Stimulated activated naive CD8-positive, alpha-beta T cell treated with anti-CD3 and anti-CD28 coated beads, Interleukin-15, amount 100 ng/mL, for 72 hours (primary cell): ENCODE measurements at regions not wholly inside any gene's neighbourhood (a gene's known extent, or its start where the extent isn't known, plus 50 kb on each side); places are given as distances from the start of the nearest gene placed in this dataset.
"Not testable (repeated sequence)": the region's sequence is repeated elsewhere in the genome, so short reads cannot be mapped to it uniquely, and the experiment has no call there.

ENCODE experiments used
- ATAC-seq: fragments of 150-1000 bp; cut with Tn5 transposase; 2 replicates; pipeline ENCODE4 v1.10.0; 2021; ENCODE audit warnings: mild to moderate bottlenecking, moderate library complexity
- DNase-seq, 2 donors: peaks; one replicate each; pipeline ENCODE4 v3.0.0; 2021 to 2022
- H3K27ac Mint-ChIP-seq, 2 donors: one replicate each; pipeline ENCODE4 v1.8.0; 2022; ENCODE audit warnings: mild to moderate bottlenecking in 2 of 2, mixed read lengths in 2 of 2, moderate library complexity in 2 of 2
- H3K27me3 Mint-ChIP-seq: one replicate; pipeline ENCODE4 v1.8.0; 2022; ENCODE audit warnings: mixed read lengths
- H3K4me1 Mint-ChIP-seq: one replicate; pipeline ENCODE4 v1.8.0; 2022; ENCODE audit warnings: mild to moderate bottlenecking, mixed read lengths
- H3K4me3 Mint-ChIP-seq, 2 donors: one replicate each; pipeline ENCODE4 v1.8.0; 2022; ENCODE audit warnings: mild to moderate bottlenecking in 2 of 2, mixed read lengths in 2 of 2, moderate library complexity in 1 of 2
- H3K9me3 Mint-ChIP-seq, 2 donors: one replicate each; pipeline ENCODE4 v1.8.0; 2022; ENCODE audit warnings: mixed read lengths in 2 of 2

- ATAC-seq (no peak), DNase-seq (no peak)
- Mint-ChIP-seq H3K4me1 (no peaks in the 10 kb centered on the region), H3K27me3 (peaks cover 37% of the 10 kb centered on the region), H3K4me3 (no peak overlapping the region), H3K9me3 (no peaks in the 10 kb centered on the region), H3K27ac (no peak overlapping the region)
Measured at GRCh38 chr11:44424841-44425240, 114.9 kb upstream of the ALX4 start.

- Mint-ChIP-seq H3K4me3 (no peak overlapping the region), H3K27ac (no peak overlapping the region), H3K9me3 (no peaks in the 10 kb centered on the region), H3K27me3 (peaks cover 38% of the 10 kb centered on the region), H3K4me1 (no peaks in the 10 kb centered on the region)
- DNase-seq (no peak), ATAC-seq (no peak)
Measured at GRCh38 chr11:44426119-44426518, 116.2 kb upstream of the ALX4 start.

- ATAC-seq (no peak), DNase-seq (no peak)
- Mint-ChIP-seq H3K27ac (no peak overlapping the region), H3K9me3 (no peaks in the 10 kb centered on the region), H3K27me3 (peaks cover 38% of the 10 kb centered on the region), H3K4me1 (no peaks in the 10 kb centered on the region), H3K4me3 (no peak overlapping the region)
Measured at GRCh38 chr11:44426958-44427357, 117.0 kb upstream of the ALX4 start.

- H3K27me3 Mint-ChIP-seq, result peaks cover 38% of the 10 kb centered on the region
Measured at GRCh38 chr11:44427432-44427831, 117.5 kb upstream of the ALX4 start.

GRCh38 chr11:44430140-44430539 lies 120.2 kb upstream of the ALX4 start:
- H3K27me3 Mint-ChIP-seq, result peaks cover 29% of the 10 kb centered on the region
- ATAC-seq, result no peak
- H3K9me3 Mint-ChIP-seq, result no peaks in the 10 kb centered on the region
- H3K4me1 Mint-ChIP-seq, result no peaks in the 10 kb centered on the region
- H3K4me3 Mint-ChIP-seq, result no peak overlapping the region
- H3K27ac Mint-ChIP-seq, result no peak overlapping the region
- no peak for DNase-seq

More at GRCh38 chr11:44427432-44427831, 117.5 kb upstream of the ALX4 start:
- H3K27ac Mint-ChIP-seq, result no peak overlapping the region
- no peaks in the 10 kb centered on the region for H3K9me3 Mint-ChIP-seq
- H3K4me3 Mint-ChIP-seq, result no peak overlapping the region
- no peak for DNase-seq
- H3K4me1 Mint-ChIP-seq, result no peaks in the 10 kb centered on the region
- ATAC-seq, result no peak

- Mint-ChIP-seq H3K27ac (no peak overlapping the region), H3K4me3 (no peak overlapping the region), H3K9me3 (peaks cover 0 to under 1% of the 10 kb centered on the region in 2 donors), H3K27me3 (peaks cover 37% of the 10 kb centered on the region), H3K4me1 (no peaks in the 10 kb centered on the region)
- no peak for ATAC-seq
- DNase-seq, result no peak
Measured at GRCh38 chr11:44434191-44434590, 124.3 kb upstream of the ALX4 start.

GRCh38 chr11:44437122-44437521 lies 127.2 kb upstream of the ALX4 start:
- DNase-seq (no peak), ATAC-seq (no peak)
- peaks cover 55% of the 10 kb centered on the region for H3K27me3 Mint-ChIP-seq
- no peak overlapping the region for H3K4me3 Mint-ChIP-seq
- H3K4me1 Mint-ChIP-seq, result no peaks in the 10 kb centered on the region
- H3K9me3 Mint-ChIP-seq, result peaks cover 12 to 14% of the 10 kb centered on the region in 2 donors
- no peak overlapping the region for H3K27ac Mint-ChIP-seq

- not testable (repeated sequence) for H3K4me3 Mint-ChIP-seq, DNase-seq, H3K27ac Mint-ChIP-seq, ATAC-seq, H3K4me1 Mint-ChIP-seq
- H3K9me3 Mint-ChIP-seq, result peaks cover 12 to 14% of the 10 kb centered on the region in 2 donors
- peaks cover 40% of the 10 kb centered on the region for H3K27me3 Mint-ChIP-seq
Measured at GRCh38 chr11:44442893-44443673, 122.4 kb upstream of the CD82 start.

- no peak for DNase-seq
- H3K4me1 Mint-ChIP-seq, result no peaks in the 10 kb centered on the region
- H3K9me3 Mint-ChIP-seq, result peaks cover 12 to 14% of the 10 kb centered on the region in 2 donors
- H3K4me3 Mint-ChIP-seq, result no peak overlapping the region
- peaks cover 32% of the 10 kb centered on the region for H3K27me3 Mint-ChIP-seq
- no peak overlapping the region for H3K27ac Mint-ChIP-seq
- ATAC-seq, result no peak
Measured at GRCh38 chr11:44443836-44444769, 121.4 kb upstream of the CD82 start.

- Mint-ChIP-seq H3K27me3 (peaks cover 27% of the 10 kb centered on the region), H3K4me1 (no peaks in the 10 kb centered on the region), H3K9me3 (peaks cover 7 to 8% of the 10 kb centered on the region in 2 donors), H3K27ac (no peak overlapping the region), H3K4me3 (no peak overlapping the region)
- DNase-seq (no peak), ATAC-seq (no peak)
Measured at GRCh38 chr11:44444770-44445321, 120.6 kb upstream of the CD82 start.

- no peak for ATAC-seq
- no peaks in the 10 kb centered on the region for H3K4me1 Mint-ChIP-seq
- DNase-seq, result no peak
- no peaks in the 10 kb centered on the region for H3K9me3 Mint-ChIP-seq
- no peak overlapping the region for H3K4me3 Mint-ChIP-seq
- H3K27ac Mint-ChIP-seq, result no peak overlapping the region
- H3K27me3 Mint-ChIP-seq, result peaks cover 18% of the 10 kb centered on the region
Measured at GRCh38 chr11:44445500-44446365, 119.7 kb upstream of the CD82 start.

- peaks cover 12% of the 10 kb centered on the region for H3K27me3 Mint-ChIP-seq
- ATAC-seq (no peak), DNase-seq (no peak)
- no peaks in the 10 kb centered on the region for H3K4me1 Mint-ChIP-seq
- H3K9me3 Mint-ChIP-seq, result no peaks in the 10 kb centered on the region
- H3K27ac Mint-ChIP-seq, result no peak overlapping the region
- no peak overlapping the region for H3K4me3 Mint-ChIP-seq
Measured at GRCh38 chr11:44446366-44446762, 119.1 kb upstream of the CD82 start.

- no peaks in the 10 kb centered on the region for H3K4me1 Mint-ChIP-seq
- no peak overlapping the region for H3K4me3 Mint-ChIP-seq
- H3K27me3 Mint-ChIP-seq, result peaks cover 6% of the 10 kb centered on the region
- no peak for DNase-seq
- no peak for ATAC-seq
- H3K9me3 Mint-ChIP-seq, result no peaks in the 10 kb centered on the region
- H3K27ac Mint-ChIP-seq, result no peak overlapping the region
Measured at GRCh38 chr11:44446996-44447771, 118.3 kb upstream of the CD82 start.

GRCh38 chr11:44450295-44450932 lies 115.0 kb upstream of the CD82 start:
- no peaks in the 10 kb centered on the region for H3K27me3 Mint-ChIP-seq
- H3K9me3 Mint-ChIP-seq, result no peaks in the 10 kb centered on the region
- H3K27ac Mint-ChIP-seq, result no peak overlapping the region
- ATAC-seq, result no peak
- DNase-seq, result no peak
- no peaks in the 10 kb centered on the region for H3K4me1 Mint-ChIP-seq
- H3K4me3 Mint-ChIP-seq, result no peak overlapping the region
